Stomach smooth muscle (tissue), 2 donors: ENCODE measurements at regions not wholly inside any gene's neighbourhood (a gene's known extent, or its start where the extent isn't known, plus 50 kb on each side); places are given as distances from the start of the nearest gene placed in this dataset.

Experiments
- H3K27ac ChIP-seq: one replicate; pipeline ENCODE4 v1.7.0; 2013; ENCODE audit warnings: mild to moderate bottlenecking, low read length, inconsistent platforms
- H3K27me3 ChIP-seq, 2 donors: one replicate each; pipeline ENCODE4 v1.7.0; 2013; ENCODE audit warnings: low read length in 2 of 2; ENCODE audit not compliant: insufficient read depth in 2 of 2, control insufficient read depth in 1 of 2
- H3K36me3 ChIP-seq, 2 donors: one replicate each; pipeline ENCODE4 v1.7.0; 2013; ENCODE audit warnings: low read length in 2 of 2; ENCODE audit not compliant: control insufficient read depth in 2 of 2, insufficient read depth in 2 of 2
- H3K4me1 ChIP-seq: one replicate; pipeline ENCODE4 v1.7.0; 2013; ENCODE audit warnings: low read length; ENCODE audit not compliant: control insufficient read depth, insufficient read depth
- H3K4me3 ChIP-seq, 2 donors: one replicate each; pipeline ENCODE4 v1.7.0; 2013; ENCODE audit warnings: low read length in 2 of 2
- H3K9ac ChIP-seq, 2 donors: one replicate each; pipeline ENCODE4 v1.7.0; 2013; ENCODE audit warnings: low read length in 2 of 2, mild to moderate bottlenecking in 1 of 2
- H3K9me3 ChIP-seq, 2 donors: one replicate each; pipeline ENCODE4 v1.7.0; 2013; ENCODE audit warnings: low read length in 2 of 2; ENCODE audit not compliant: control insufficient read depth in 2 of 2
- donor health status: healthy.
- donor health status: Pancreatic carcinoma.

GRCh38 chr6:135630789-135631376 is 133.3 kb upstream of the AHI1 start:
- H3K27ac ChIP-seq = no peak overlapping the region
- H3K36me3 ChIP-seq = no peaks in the 10 kb centered on the region
- H3K9ac ChIP-seq = no peak overlapping the region
- no peaks in the 10 kb centered on the region for H3K27me3 ChIP-seq
- H3K4me1 ChIP-seq = no peaks in the 10 kb centered on the region
- H3K4me3 ChIP-seq = no peak overlapping the region
- H3K9me3 ChIP-seq = no peaks in the 10 kb centered on the region

- Histone ChIP-seq H3K4me3 (no peak overlapping the region), H3K27me3 (no peaks in the 10 kb centered on the region), H3K27ac (no peak overlapping the region)
These were observed 134.3 kb upstream of the AHI1 start for GRCh38 chr6:135631821-135632220.

DNA sequence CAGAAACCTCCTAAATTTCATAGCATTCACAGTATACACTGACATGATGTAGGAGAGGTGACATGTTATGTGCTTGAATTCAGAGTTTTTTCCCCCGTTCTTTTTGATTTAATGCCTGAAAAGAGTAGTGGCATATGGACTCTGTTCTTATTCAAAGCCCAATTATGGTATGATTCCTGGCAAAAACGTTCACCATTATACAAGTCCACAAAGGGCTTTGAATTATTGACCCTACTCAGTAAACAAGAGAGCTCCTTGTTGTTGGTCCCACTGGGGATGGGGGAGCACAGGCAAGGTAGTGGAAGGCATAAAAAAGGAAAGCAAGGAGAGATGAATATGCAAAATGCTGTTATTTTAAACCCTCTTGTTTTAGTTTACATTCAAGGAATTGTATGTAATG is 136.0 kb upstream of the AHI1 start:
- Histone ChIP-seq H3K9ac (no peak overlapping the region), H3K27me3 (no peaks in the 10 kb centered on the region), H3K4me3 (no peak overlapping the region), H3K4me1 (no peaks in the 10 kb centered on the region), H3K36me3 (no peaks in the 10 kb centered on the region), H3K27ac (no peak overlapping the region), H3K9me3 (no peaks in the 10 kb centered on the region)

More at GRCh38 chr6:135631821-135632220, 134.3 kb upstream of the AHI1 start:
- no peaks in the 10 kb centered on the region for H3K36me3 ChIP-seq
- H3K9ac ChIP-seq = no peak overlapping the region
- no peaks in the 10 kb centered on the region for H3K9me3 ChIP-seq
- no peaks in the 10 kb centered on the region for H3K4me1 ChIP-seq

DNA sequence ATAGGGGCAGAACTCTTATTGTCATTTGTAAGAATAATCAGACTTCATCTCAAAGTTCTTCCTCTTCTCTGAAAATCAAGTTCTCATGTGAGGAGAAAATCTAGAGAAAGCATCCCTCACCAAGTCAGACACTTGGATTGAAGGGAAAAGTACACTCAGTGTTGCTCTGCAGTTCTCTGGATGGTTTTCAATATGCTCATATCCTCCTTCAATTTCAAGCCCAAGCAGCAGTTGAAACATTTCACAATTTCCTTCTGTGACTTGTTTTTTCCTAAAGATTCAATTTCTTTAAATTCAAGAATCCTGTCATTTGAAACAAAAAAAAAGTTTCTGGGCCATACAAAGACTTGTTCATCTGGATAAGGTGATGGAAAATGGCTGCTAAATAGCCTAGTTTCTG is 140.2 kb upstream of the AHI1 start:
- no peak overlapping the region for H3K9ac ChIP-seq
- no peaks in the 10 kb centered on the region for H3K27me3 ChIP-seq
- H3K36me3 ChIP-seq = no peaks in the 10 kb centered on the region
- H3K4me3 ChIP-seq = no peak overlapping the region
- H3K27ac ChIP-seq = no peak overlapping the region
- no peaks in the 10 kb centered on the region for H3K4me1 ChIP-seq
- H3K9me3 ChIP-seq = no peaks in the 10 kb centered on the region

DNA sequence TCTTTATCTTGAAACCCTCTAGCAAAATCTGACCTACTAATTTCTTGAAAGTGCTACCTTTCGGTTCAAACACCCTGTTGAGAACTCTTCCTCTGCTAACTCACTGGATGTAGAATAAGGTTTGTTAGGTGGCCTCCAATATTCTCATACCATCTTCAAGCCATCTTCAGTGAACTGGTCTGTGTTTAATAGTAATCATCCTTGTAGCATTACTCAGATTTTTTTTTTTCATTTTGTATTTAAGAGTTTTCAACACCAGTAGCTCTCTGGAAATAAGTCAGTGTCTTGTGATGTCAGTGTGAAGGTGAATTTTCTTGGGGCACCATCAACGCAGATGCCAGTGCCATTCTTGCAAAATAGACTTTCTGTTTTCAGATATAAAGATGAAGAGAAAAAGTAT is 140.6 kb upstream of the AHI1 start:
- Histone ChIP-seq H3K36me3 (no peaks in the 10 kb centered on the region), H3K4me3 (no peak overlapping the region), H3K4me1 (no peaks in the 10 kb centered on the region), H3K27ac (no peak overlapping the region), H3K27me3 (no peaks in the 10 kb centered on the region), H3K9ac (no peak overlapping the region), H3K9me3 (no peaks in the 10 kb centered on the region)

DNA sequence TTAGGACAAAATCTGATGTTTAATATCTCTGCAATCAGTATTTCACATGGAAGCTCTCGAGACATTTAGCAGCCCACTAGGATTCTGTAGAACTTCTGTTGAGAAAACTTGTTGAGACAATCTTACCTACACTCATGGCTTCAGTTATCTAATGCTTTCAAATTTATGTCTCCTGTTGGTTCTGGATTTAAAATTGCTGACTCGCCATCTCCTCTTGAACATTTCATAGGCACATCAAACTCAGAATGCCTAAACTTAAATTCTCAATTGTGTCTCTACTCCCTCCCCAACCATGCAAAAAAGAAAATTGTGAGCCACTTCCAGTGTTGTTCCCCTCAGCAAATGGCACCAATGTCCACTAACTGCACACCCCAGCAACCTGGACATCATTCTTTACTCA is 142.5 kb upstream of the AHI1 start:
- Histone ChIP-seq H3K4me3 (no peak overlapping the region), H3K27me3 (no peaks in the 10 kb centered on the region), H3K9ac (no peak overlapping the region), H3K9me3 (no peaks in the 10 kb centered on the region), H3K36me3 (no peaks in the 10 kb centered on the region), H3K27ac (no peak overlapping the region), H3K4me1 (no peaks in the 10 kb centered on the region)

GRCh38 chr6:135640449-135641111 is 143.0 kb upstream of the AHI1 start:
- Histone ChIP-seq H3K36me3 (no peaks in the 10 kb centered on the region), H3K27ac (no peak overlapping the region), H3K27me3 (no peaks in the 10 kb centered on the region), H3K9ac (no peak overlapping the region), H3K4me3 (no peak overlapping the region), H3K4me1 (no peaks in the 10 kb centered on the region), H3K9me3 (no peaks in the 10 kb centered on the region)

DNA sequence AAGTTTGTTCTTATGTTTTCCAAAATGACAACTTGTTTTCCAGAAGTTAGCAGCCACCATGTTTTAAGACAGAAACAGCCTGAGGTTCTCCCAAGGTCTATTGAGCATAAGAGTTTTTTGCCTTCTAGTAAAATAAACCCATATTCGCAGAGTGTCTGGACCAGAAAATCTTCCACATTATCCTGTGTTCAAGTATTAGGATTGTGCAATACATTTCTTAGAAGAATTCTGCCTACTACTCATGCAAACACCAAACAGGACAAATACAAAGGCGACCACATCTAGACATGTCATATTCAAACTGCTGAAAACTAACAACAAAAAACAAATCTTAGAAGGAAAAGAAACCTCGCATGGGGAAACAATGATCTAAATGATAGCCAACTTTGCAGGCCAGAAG is 145.4 kb upstream of the AHI1 start:
- no peaks in the 10 kb centered on the region for H3K27me3 ChIP-seq
- no peaks in the 10 kb centered on the region for H3K36me3 ChIP-seq
- H3K9me3 ChIP-seq = no peaks in the 10 kb centered on the region
- H3K9ac ChIP-seq = no peak overlapping the region
- H3K4me3 ChIP-seq = no peak overlapping the region
- H3K27ac ChIP-seq = no peak overlapping the region
- no peaks in the 10 kb centered on the region for H3K4me1 ChIP-seq

DNA sequence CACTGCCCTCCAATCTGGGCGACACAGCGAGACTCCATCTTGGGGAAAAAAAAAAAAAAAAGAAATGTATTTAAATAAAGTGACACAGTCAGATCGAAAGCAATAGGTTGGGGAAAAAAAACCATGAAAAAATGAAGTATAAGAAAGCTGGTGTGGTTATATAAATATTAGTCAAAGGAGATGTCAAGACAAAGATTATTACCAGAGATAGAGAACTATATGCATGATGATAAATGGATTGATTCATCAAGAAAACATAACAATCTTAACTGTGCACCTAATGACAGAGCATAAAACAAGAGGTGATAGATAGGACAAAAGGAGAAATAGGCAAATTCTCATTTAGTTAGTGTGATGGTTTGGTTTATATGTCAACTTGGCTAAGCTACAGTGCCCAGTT is 146.9 kb upstream of the AHI1 start:
- no peaks in the 10 kb centered on the region for H3K4me1 ChIP-seq
- no peak overlapping the region for H3K27ac ChIP-seq
- no peak overlapping the region for H3K4me3 ChIP-seq
- no peak overlapping the region for H3K9ac ChIP-seq
- no peaks in the 10 kb centered on the region for H3K27me3 ChIP-seq
- H3K36me3 ChIP-seq = no peaks in the 10 kb centered on the region
- peaks cover 0 to 3% of the 10 kb centered on the region in 2 donors for H3K9me3 ChIP-seq

GRCh38 chr6:135647521-135647920 is 150.0 kb upstream of the AHI1 start:
- H3K4me3 ChIP-seq = no peak overlapping the region
- H3K9me3 ChIP-seq = peaks cover 0 to 3% of the 10 kb centered on the region in 2 donors
- no peaks in the 10 kb centered on the region for H3K27me3 ChIP-seq
- no peak overlapping the region for H3K27ac ChIP-seq
- no peaks in the 10 kb centered on the region for H3K36me3 ChIP-seq
- H3K4me1 ChIP-seq = no peaks in the 10 kb centered on the region
- no peak overlapping the region for H3K9ac ChIP-seq

DNA sequence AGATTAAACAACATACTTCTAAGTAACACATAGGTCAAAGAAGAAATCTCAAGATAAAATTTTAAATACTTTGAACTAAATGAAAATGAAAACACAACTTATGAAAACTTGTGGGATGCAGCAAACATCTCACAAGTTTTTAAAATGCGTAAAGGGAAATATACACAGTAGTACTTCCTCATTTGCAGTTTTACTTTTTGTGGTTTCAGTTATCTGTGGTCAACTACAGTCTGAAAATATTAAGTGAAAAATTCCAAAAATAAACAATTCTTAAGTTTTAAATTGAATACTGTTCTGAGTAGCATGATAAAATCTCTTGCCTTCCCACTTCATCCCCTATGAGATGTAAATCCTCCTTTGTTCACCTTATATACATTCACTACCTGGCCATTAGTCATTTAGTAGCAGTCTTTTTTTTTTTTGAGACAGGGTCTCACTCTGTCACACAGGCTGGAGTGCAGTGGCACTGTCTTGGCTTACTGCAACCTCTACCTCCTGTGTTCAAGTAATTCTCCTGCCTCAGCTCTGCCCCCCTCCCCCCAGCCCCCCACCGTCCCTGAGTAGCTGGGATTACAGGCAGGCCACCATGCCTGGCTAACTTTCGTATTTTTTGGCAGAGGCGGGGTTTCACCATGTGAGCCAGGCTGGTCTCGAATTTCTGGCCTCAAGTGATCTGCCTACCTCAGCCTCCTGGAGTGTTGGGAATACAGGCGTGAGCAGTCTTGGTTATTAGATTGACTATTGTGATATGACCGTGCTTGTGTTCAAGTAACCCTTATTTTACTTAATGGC is 154.6 kb upstream of the AHI1 start:
- Histone ChIP-seq H3K27me3 (no peaks in the 10 kb centered on the region), H3K4me3 (no peak overlapping the region), H3K9me3 (peaks cover 0 to 3% of the 10 kb centered on the region in 2 donors), H3K4me1 (no peaks in the 10 kb centered on the region), H3K9ac (no peak overlapping the region), H3K36me3 (no peaks in the 10 kb centered on the region), H3K27ac (no peak overlapping the region)
